RWPE1 (cell line): ENCODE measurements at regions not wholly inside any gene's neighbourhood (a gene's known extent, or its start where the extent isn't known, plus 50 kb on each side); places are given as distances from the start of the nearest gene placed in this dataset.

Source experiments
- CTCF ChIA-PET: fragments of 350-600 bp; sonication (Branson Sonifier 250); formaldehyde crosslinking; extraction: SDS; loops from one replicate; lab custom pipeline; 2021; lab: Yijun Ruan, JAX
- POLR2A ChIA-PET: fragments of 400-600 bp; formaldehyde crosslinking; extraction: SDS; loops from one replicate; lab custom pipeline; 2020; ENCODE audit warnings: antibody characterized with exemption; ENCODE audit not compliant: low non-redundant PET; lab: Yijun Ruan, JAX
- DNase-seq: peaks from one replicate; pipeline ENCODE4 v3.0.0; 2012; ENCODE audit warnings: low spot score
- H3K27ac ChIP-seq: fragments of 450-650 bp; 2 replicates; pipeline ENCODE4 v1.5.1; 2017
- CTCF ChIP-seq: fragments of 450-650 bp; conservative IDR thresholded peaks from 2 replicates; pipeline ENCODE4 v1.5.1; 2017; ENCODE audit warnings: low read depth, mild to moderate bottlenecking

GRCh38 chr4:108429662-108430061, 190.7 kb upstream of the RPL34 start:
- CTCF ChIA-PET: no interaction called here

GRCh38 chr4:108428923-108429322, 191.5 kb upstream of the RPL34 start:
- CTCF ChIA-PET: interaction anchor here (0.5 kb wide), 1 partner anchor 322 kb away, joined by 4 read pairs; no protein-coding TSS in a partner anchor
- TF ChIP-seq CTCF: no peak
- POLR2A ChIA-PET: no interaction called here
- H3K27ac ChIP-seq: no peak overlapping the region
- DNase-seq: no peak

More at GRCh38 chr4:108429662-108430061, 190.7 kb upstream of the RPL34 start:
- POLR2A ChIA-PET: no interaction called here
- H3K27ac ChIP-seq: no peak overlapping the region
- no peak for TF ChIP-seq CTCF
- DNase-seq: no peak

GRCh38 chr4:108427946-108428485, 192.4 kb upstream of the RPL34 start:
- ChIA-PET POLR2A (no interaction called here), CTCF (interaction anchor here (0.5 to 0.6 kb wide), 2 partner anchors 321 to 1640 kb away, joined by 3 to 4 read pairs; no protein-coding TSS in a partner anchor)
- no peak for DNase-seq
- no peak overlapping the region for H3K27ac ChIP-seq
- TF ChIP-seq CTCF: no peak

DNA sequence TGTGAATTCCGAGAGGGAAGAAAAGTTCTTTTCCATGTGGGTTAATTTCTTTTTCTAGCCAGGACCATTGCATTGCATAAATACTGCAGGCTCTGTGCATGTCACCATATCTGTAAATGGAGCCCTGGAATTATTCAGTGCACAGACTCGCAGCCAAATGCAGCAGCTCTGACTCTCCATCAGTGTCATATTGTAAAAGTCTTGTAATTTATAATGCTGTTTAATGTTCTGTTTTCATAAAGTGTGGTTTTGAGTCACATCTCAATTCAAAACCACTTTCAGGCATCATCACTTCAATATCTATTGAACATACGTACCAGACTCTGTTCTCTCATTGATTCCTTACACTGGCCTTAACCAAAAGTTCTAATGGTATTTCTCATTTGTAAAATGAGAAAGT, 193.9 kb upstream of the RPL34 start:
- no peak overlapping the region for H3K27ac ChIP-seq
- CTCF ChIA-PET: no interaction called here
- DNase-seq: no peak
- no peak for TF ChIP-seq CTCF
- POLR2A ChIA-PET: no interaction called here

GRCh38 chr4:108425988-108426387, 194.4 kb upstream of the RPL34 start:
- ChIA-PET CTCF (interaction anchor here (0.6 kb wide), 1 partner anchor 38 kb away, joined by 3 read pairs; no protein-coding TSS in a partner anchor), POLR2A (no interaction called here)
- no peak for TF ChIP-seq CTCF
- DNase-seq: no peak
- H3K27ac ChIP-seq: no peak overlapping the region

GRCh38 chr4:108417923-108418322, 202.5 kb upstream of the RPL34 start:
- no peak for TF ChIP-seq CTCF
- CTCF ChIA-PET: interaction anchor here (0.6 kb wide), 1 partner anchor 32 kb away, joined by 4 read pairs; no protein-coding TSS in a partner anchor
- no peak overlapping the region for H3K27ac ChIP-seq
- no peak for DNase-seq
- POLR2A ChIA-PET: no interaction called here
